ENCODE measurements at regions not wholly inside any gene's neighbourhood (a gene's known extent, or its start where the extent isn't known, plus 50 kb on each side); places are given as distances from the start of the nearest gene placed in this dataset.
"Not testable (repeated sequence)": the region's sequence is repeated elsewhere in the genome, so short reads cannot be mapped to it uniquely, and the experiment has no call there.

DNA sequence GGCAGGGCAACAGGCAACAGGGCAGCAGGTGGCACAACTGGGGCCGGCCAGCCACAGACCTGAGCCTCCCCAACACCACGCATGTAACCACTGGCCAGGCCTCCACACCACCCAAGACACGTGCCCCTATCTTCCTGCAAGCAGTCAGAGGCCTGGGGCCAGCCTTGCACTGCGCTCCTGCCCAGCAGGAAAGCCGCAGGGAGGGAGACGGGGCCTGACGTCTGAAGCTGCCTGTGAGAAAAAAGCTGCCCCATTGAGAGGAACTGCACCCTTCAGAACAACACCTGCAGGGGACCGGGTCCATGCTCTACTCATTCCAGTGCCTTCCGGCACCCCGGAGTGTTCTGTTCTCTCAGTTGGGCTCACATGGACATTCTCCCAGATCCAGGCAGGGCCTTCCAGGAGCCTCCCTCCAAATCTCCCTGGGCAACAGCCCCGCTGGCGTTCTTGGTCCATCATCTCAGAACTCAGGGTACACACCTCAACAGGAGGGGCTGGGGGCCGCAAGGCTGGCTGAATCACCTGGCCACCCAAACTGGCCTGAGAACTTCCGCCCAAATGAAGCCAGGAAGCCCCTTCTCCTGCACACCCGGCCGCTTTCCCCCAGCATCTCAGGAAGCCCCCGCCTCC lies 5403.6 kb upstream of the TPTE start:
- TF ChIP-seq, protein P1, sequence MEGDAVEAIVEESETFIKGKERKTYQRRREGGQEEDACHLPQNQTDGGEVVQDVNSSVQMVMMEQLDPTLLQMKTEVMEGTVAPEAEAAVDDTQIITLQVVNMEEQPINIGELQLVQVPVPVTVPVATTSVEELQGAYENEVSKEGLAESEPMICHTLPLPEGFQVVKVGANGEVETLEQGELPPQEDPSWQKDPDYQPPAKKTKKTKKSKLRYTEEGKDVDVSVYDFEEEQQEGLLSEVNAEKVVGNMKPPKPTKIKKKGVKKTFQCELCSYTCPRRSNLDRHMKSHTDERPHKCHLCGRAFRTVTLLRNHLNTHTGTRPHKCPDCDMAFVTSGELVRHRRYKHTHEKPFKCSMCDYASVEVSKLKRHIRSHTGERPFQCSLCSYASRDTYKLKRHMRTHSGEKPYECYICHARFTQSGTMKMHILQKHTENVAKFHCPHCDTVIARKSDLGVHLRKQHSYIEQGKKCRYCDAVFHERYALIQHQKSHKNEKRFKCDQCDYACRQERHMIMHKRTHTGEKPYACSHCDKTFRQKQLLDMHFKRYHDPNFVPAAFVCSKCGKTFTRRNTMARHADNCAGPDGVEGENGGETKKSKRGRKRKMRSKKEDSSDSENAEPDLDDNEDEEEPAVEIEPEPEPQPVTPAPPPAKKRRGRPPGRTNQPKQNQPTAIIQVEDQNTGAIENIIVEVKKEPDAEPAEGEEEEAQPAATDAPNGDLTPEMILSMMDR (conservative IDR thresholded peaks at IDR 0.05): not testable (repeated sequence)
- TF ChIP-seq EZH2 (IDR thresholded peaks at IDR 0.05; ENCODE audit: low read depth): not testable (repeated sequence)
